ENCODE measurements at regions not wholly inside any gene's neighbourhood (a gene's known extent, or its start where the extent isn't known, plus 50 kb on each side); places are given as distances from the start of the nearest gene placed in this dataset.
A peak's percentile ranks its signal among the peaks of the same experiment; 100 is the strongest.

GRCh38 chr3:84439476-84439875 is 519.3 kb upstream of the CADM2 start:
- no peak overlapping the region for H3K27ac ChIP-seq
- TF ChIP-seq, protein P1, sequence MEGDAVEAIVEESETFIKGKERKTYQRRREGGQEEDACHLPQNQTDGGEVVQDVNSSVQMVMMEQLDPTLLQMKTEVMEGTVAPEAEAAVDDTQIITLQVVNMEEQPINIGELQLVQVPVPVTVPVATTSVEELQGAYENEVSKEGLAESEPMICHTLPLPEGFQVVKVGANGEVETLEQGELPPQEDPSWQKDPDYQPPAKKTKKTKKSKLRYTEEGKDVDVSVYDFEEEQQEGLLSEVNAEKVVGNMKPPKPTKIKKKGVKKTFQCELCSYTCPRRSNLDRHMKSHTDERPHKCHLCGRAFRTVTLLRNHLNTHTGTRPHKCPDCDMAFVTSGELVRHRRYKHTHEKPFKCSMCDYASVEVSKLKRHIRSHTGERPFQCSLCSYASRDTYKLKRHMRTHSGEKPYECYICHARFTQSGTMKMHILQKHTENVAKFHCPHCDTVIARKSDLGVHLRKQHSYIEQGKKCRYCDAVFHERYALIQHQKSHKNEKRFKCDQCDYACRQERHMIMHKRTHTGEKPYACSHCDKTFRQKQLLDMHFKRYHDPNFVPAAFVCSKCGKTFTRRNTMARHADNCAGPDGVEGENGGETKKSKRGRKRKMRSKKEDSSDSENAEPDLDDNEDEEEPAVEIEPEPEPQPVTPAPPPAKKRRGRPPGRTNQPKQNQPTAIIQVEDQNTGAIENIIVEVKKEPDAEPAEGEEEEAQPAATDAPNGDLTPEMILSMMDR (IDR thresholded peaks at IDR 0.05): no peak
- no peak for TF ChIP-seq ZFX (IDR thresholded peaks at IDR 0.05; ENCODE audit: borderline replicate concordance)

DNA sequence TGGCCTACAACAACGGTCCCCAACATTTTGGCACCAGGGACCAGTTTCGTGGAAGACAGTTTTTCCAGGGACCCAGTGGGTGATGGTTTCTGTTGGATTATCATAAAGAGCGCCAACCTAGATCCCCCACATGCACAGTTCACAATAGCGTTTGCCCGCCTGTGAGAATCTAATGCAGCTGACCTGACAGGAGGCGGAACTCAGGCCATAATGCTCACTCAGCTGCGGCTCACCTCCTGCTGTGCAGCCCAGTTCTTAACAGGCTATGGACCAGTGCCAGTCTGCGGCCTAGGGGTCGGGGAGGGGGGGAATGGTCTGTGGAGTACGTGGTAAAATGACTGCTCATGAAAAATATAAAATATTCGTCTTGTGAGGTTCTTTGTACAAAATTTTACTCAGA is 518.5 kb upstream of the CADM2 start:
- no peak overlapping the region for H3K27ac ChIP-seq
- TF ChIP-seq, protein P1 (IDR thresholded peaks at IDR 0.05): no peak
- no peak for TF ChIP-seq ZFX (IDR thresholded peaks at IDR 0.05; ENCODE audit: borderline replicate concordance)

- TF ChIP-seq, protein P1 (IDR thresholded peaks at IDR 0.05): no peak
- no peak for TF ChIP-seq ZFX (IDR thresholded peaks at IDR 0.05; ENCODE audit: borderline replicate concordance)
- no peak overlapping the region for H3K27ac ChIP-seq
Observed at GRCh38 chr3:84442533-84442932, 516.3 kb upstream of the CADM2 start.

- no peak for TF ChIP-seq ZFX (IDR thresholded peaks at IDR 0.05; ENCODE audit: borderline replicate concordance)
- TF ChIP-seq, protein P1 (IDR thresholded peaks at IDR 0.05): no peak
- no peak overlapping the region for H3K27ac ChIP-seq
Observed at GRCh38 chr3:84444726-84445521, 513.9 kb upstream of the CADM2 start.

DNA sequence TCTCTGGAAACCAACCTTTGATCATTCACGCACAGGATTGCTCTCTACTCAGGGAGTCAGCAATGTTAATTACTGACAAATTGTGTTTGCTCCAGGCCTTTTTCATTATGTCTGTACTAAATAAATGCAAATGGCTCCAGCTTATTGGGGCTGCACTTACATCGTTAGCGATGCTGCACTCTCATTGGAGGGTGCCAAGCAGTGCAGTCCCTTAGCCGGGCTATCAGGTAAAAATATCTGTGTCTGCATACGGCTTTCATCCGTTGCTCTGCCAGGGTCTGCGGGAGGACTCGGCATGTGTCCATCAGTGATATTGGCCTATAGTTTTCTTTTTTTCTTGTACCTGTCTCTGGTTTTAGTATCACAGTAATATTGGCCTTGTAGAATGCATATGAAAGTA is 471.5 kb upstream of the CADM2 start:
- TF ChIP-seq, protein P1 (IDR thresholded peaks at IDR 0.05): no peak
- no peak for TF ChIP-seq ZFX (IDR thresholded peaks at IDR 0.05; ENCODE audit: borderline replicate concordance)
- no peak overlapping the region for H3K27ac ChIP-seq

DNA sequence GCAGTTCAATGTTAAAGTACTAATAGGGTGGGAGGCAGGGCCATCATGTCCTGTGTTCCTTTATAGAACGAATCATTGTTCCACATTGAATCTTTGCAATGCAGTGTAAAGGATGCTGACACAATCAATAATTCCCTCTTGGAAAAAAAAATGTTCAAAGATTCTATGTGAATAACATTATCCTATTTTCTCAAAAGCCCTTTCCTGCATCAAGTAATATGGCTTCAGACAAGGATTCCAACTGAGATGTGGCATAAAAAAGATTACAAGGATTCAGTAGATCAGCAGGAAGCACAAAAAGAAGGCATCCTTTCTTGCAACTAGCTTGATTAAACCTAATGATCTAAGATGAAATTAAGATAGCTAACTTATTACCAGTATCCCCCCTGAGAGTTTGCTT is 454.0 kb upstream of the CADM2 start:
- TF ChIP-seq, protein P1 (IDR thresholded peaks at IDR 0.05): no peak
- no peak for TF ChIP-seq ZFX (IDR thresholded peaks at IDR 0.05; ENCODE audit: borderline replicate concordance)
- H3K27ac ChIP-seq: no peak overlapping the region

GRCh38 chr3:84510007-84510406 is 448.8 kb upstream of the CADM2 start:
- TF ChIP-seq ZFX (IDR thresholded peaks at IDR 0.05; ENCODE audit: borderline replicate concordance): no peak
- TF ChIP-seq, protein P1 (IDR thresholded peaks at IDR 0.05): 0 out of 2 replicates have a peak, but pooled peaks have one; percentile 11

More at GRCh38 chr3:84510007-84510406, 448.8 kb upstream of the CADM2 start:
- no peak overlapping the region for H3K27ac ChIP-seq

Data from 22Rv1 (cell line).